HG03521 (cell line): ENCODE measurements at regions not wholly inside any gene's neighbourhood (a gene's known extent, or its start where the extent isn't known, plus 50 kb on each side); places are given as distances from the start of the nearest gene placed in this dataset.

Experiments
- ATAC-seq: cut with Tn5 transposase; IDR thresholded peaks from one replicate; pipeline ENCODE4 v1.9.1; 2021; ENCODE audit warnings: mild to moderate bottlenecking, moderate library complexity; ENCODE audit not compliant: unreplicated experiment

GRCh38 chr7:109261781-109262180, 692.1 kb downstream of the DNAJB9 start:
- no peak for ATAC-seq

DNA sequence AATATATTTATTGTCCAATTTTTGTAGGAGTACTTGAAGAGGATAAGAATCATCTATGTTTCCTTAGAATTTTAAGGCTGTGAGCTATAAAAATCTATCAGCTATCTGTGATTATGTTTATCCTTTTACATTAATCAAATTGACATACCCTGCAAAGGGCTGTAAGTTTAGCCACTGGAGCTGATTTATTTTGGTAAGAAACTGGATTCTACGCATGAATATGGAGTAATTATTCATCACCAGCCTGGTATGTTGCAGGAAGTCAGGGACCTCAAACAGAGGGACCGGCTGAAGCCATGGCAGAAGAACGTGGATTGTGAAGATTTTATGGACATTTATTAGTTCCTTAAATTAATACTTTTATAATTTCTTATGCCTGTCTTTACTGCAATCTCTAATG, 696.9 kb downstream of the DNAJB9 start:
- no peak for ATAC-seq

DNA sequence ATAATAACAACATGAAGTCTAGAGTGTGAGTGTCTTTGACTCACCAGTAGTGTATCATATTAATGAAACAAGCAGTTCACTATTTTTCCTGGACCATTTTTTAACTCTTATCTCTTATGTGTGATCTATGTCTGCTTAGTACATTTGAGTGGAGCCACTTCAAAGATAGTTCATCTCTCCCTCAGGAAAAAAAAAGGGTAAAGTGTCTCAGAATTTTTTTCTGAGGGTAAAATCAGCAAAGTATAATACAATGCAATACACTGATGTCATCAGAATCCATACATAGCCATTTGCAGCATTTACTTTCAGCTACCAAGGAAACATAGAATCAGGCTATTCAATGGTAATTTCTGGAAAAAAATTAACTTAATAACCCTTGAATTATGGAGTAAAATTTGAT, 706.7 kb downstream of the DNAJB9 start:
- ATAC-seq: no peak

DNA sequence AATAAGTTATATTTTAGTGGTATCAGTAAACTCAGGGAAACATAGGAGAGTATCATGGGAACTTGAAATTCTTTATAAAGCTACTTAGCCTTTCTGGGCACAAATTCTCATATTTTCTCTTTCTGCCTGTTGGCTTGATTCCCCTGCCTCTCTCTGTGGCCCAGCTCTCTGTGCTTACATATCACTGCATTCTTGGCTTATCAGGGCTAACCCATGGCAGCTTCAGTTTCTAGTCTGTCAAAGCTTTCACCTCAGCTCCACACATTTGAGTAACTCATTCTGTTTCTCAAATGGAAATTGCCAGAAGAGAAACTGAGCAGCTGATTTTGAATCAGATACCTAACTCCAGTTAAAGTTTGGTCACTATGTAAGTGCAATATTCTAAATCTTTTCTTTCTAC, 713.1 kb downstream of the DNAJB9 start:
- no peak for ATAC-seq

DNA sequence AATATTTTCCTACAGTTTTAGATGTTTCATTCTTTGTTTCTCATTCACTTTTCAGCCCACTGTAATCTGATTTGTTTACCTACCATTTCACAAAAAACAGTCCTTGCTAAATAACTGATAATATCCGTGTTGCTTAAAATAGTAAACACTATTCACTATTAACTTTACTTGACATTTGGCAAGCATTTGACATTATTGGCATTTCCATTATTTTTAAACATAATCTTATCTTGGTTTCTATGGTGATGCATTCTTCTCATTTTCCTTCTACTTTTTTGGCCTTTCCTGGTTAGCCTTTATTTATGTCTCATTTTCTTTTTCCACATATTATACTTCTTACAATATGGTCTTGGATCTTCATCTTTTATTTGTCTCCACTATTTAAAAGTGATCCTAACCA, 715.3 kb downstream of the DNAJB9 start:
- no peak for ATAC-seq

DNA sequence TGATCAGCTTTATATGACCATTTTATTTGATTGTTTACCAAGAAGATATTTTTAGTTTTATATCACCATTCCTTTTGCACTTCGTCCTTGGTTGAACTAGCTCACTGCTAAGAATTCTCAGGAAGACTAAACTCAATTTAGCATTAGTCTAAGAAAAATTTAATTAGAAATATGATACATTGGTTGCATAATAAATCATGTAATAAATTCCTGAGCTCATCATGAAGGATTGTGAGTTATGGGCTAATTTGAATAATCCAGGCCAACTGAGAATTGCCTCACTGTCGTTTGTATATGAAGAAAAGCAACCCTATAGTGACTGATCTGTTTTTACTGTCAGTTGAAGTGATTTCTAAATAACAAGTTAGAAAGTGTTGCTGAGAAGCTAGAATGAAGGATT, 725.5 kb downstream of the DNAJB9 start:
- no peak for ATAC-seq

- ATAC-seq: no peak
Observed at GRCh38 chr7:109308816-109309215, 739.1 kb downstream of the DNAJB9 start.

DNA sequence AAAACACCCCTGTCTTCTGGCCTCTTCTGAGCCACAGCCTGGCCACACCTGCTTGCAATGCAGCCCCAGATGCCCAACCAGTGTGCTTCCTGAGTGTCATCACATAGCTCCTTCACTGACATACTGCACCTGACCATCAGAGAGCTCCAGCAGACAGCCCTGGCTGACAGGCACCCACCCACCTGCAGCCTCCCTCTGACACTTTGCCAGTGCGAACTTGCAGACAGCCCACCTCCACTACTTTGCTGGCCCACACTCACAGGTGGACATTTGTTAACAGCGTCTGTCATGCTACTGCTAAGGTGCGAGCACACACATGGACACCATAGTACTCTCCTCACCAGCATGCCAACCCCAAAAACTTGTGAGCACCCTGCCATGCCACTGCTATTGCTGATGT, 740.1 kb downstream of the DNAJB9 start:
- no peak for ATAC-seq

DNA sequence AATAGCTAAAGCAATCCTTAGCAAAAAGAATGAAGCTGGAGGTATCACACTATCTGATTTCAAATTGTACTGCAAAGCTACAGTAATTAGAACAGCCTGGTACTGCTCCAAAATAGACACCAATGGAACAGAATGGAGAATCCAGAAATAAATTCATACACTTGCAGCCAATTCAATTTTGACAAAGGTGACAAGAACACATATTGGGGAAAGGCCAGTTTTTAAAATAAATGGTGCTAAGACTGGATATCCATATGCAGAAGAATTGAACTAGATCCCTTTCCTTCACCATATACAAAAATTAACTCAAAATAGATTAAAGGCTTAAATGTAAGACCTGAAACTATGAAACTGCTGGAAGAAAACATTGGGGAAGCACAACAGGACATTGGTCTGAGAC, 748.5 kb downstream of the DNAJB9 start:
- no peak for ATAC-seq

DNA sequence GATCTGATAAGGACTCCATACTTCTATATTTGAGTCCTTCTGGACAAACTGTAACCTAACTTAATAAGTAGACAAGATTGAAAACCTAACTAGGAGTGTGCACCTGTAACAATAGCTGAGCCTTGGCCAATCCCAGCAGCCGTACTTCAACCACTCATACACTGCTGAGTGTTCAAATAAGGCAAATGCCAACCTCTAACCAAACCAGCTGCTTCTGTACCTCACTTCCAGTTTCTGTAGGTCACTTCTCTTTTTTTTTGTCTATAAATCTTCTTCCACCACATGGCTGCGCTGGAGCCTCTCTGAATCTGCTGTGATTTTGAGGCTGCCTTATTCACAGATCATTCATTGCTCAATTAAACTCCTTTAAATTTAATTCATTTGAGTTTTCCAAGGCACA, 753.2 kb downstream of the DNAJB9 start:
- no peak for ATAC-seq

DNA sequence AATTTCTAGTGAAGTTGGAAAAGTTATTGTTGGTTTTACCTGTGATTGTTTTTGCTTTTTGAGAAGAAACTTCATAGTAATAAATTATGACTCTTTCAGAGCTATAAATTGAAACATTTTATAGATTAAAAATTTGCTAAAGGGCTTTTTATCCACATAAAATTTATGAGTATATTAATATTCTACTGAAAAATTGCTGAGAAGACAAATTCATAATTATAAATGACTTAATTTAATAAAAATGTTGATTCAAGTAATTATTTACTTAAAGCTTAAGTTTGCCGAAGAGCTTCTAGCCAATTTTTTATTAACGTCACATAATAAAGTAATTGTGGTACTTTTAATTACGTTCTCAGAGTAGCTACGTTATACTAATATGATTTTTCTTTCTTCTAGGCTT, 761.7 kb downstream of the DNAJB9 start:
- ATAC-seq: no peak

GRCh38 chr7:109335951-109336350, 766.3 kb downstream of the DNAJB9 start:
- no peak for ATAC-seq

- no peak for ATAC-seq
Observed at GRCh38 chr7:109336531-109336930, 766.9 kb downstream of the DNAJB9 start.

- no peak for ATAC-seq
Observed at GRCh38 chr7:109343678-109344077, 774.0 kb downstream of the DNAJB9 start.

DNA sequence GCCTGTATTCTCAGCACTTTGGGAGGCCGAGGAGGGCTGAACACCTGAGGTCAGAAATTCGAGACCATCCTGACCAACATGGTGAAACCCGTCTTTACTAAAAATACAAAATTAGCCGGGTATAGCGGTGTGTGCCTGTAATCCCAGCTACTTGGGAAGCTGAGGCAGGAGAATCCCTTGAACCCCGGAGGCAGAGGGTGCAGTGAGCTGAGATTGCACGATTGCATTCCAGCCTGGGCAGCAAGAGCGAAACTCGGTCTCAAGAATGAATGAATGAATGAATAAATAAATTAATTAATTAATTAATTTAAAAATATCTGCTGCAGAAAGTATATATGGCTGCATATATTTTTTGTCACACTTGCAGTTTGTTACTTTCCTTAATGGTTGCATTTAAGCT, 781.8 kb downstream of the DNAJB9 start:
- no peak for ATAC-seq

GRCh38 chr7:109354000-109354399, 784.3 kb downstream of the DNAJB9 start:
- no peak for ATAC-seq

- no peak for ATAC-seq
Observed at GRCh38 chr7:109354552-109354951, 784.9 kb downstream of the DNAJB9 start.

DNA sequence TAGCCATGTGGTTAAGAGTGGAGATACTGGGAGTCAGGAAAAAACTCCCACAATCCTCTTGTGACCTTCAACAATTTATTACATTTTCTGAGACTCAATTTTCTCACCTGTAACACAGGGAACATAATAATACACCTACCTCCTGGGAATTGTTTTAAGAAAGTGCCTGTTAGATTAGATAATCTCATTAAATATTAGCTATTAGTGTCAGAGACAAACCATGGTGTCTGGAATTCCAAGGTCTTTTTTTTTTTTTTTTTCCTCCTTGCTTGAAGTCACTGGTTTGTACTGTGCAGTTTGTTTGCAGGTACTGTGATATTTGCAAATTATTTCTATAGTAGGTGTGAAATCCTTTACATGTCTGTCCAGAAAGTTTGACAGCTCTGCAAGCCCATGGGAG, 806.1 kb downstream of the DNAJB9 start:
- no peak for ATAC-seq

- no peak for ATAC-seq
Observed at GRCh38 chr7:109376576-109376975, 806.9 kb downstream of the DNAJB9 start.

GRCh38 chr7:109377076-109377884, 807.6 kb downstream of the DNAJB9 start:
- no peak for ATAC-seq

DNA sequence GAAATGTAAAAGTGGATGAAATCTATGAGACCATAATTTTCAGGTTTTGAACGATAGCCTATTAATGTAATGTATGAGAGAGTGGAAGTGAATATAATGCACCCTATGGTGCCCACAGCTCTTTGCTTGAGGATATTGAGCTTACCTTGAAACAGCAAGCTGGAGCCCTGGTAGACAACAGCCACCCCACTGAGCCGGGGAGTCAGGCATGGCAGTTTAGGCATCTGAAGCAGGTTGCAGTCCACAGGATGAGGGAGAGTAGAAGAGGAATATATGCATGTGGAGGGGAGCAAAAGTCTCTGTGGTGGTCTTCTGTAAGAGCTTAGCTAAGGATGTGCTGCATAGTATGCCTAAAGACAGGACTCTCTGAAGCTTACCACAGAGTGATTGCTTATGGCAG, 817.3 kb downstream of the DNAJB9 start:
- ATAC-seq: no peak

- no peak for ATAC-seq
Observed at GRCh38 chr7:109387530-109387929, 817.9 kb downstream of the DNAJB9 start.

- no peak for ATAC-seq
Observed at GRCh38 chr7:109391240-109391639, 821.6 kb downstream of the DNAJB9 start.
